ENCODE measurements at regions not wholly inside any gene's neighbourhood (a gene's known extent, or its start where the extent isn't known, plus 50 kb on each side); places are given as distances from the start of the nearest gene placed in this dataset.

GRCh38 chr6:112557961-112558360 lies 210.8 kb downstream of the RFPL4B start:
- TF ChIP-seq, protein P1, sequence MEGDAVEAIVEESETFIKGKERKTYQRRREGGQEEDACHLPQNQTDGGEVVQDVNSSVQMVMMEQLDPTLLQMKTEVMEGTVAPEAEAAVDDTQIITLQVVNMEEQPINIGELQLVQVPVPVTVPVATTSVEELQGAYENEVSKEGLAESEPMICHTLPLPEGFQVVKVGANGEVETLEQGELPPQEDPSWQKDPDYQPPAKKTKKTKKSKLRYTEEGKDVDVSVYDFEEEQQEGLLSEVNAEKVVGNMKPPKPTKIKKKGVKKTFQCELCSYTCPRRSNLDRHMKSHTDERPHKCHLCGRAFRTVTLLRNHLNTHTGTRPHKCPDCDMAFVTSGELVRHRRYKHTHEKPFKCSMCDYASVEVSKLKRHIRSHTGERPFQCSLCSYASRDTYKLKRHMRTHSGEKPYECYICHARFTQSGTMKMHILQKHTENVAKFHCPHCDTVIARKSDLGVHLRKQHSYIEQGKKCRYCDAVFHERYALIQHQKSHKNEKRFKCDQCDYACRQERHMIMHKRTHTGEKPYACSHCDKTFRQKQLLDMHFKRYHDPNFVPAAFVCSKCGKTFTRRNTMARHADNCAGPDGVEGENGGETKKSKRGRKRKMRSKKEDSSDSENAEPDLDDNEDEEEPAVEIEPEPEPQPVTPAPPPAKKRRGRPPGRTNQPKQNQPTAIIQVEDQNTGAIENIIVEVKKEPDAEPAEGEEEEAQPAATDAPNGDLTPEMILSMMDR (IDR thresholded peaks at IDR 0.05) = no peak
- no peak for TF ChIP-seq POLR2AphosphoS5 (IDR thresholded peaks at IDR 0.05)
